ENCODE measurements at regions not wholly inside any gene's neighbourhood (a gene's known extent, or its start where the extent isn't known, plus 50 kb on each side); places are given as distances from the start of the nearest gene placed in this dataset.

- H3K4me3 ChIP-seq (ENCODE audit: insufficient read depth, low read length, poor library complexity, severe bottlenecking) = no peak overlapping the region
- no peaks in the 10 kb centered on the region for H3K9me2 ChIP-seq (replicated peaks; ENCODE audit: insufficient read depth, low read length)
- no peak overlapping the region for H2AFZ ChIP-seq (ENCODE audit: low read depth, low read length, severe bottlenecking)
- no peaks in the 10 kb centered on the region for H3K36me3 ChIP-seq (ENCODE audit: low read length)
- no peaks in the 10 kb centered on the region for H3K27me3 ChIP-seq (ENCODE audit: low read length)
- no peak for TF ChIP-seq EZH2phosphoT487 (conservative IDR thresholded peaks at IDR 0.05; ENCODE audit: low read length)
- no peak for TF ChIP-seq CTCF (IDR thresholded peaks at IDR 0.05; ENCODE audit: insufficient read depth, low read length, poor library complexity, severe bottlenecking)
- no peaks in the 10 kb centered on the region for H3F3A ChIP-seq (ENCODE audit: insufficient read depth)
- H3K9me3 ChIP-seq (ENCODE audit: insufficient read depth, low read length) = no peaks in the 10 kb centered on the region
- no peaks in the 10 kb centered on the region for H4K20me1 ChIP-seq (ENCODE audit: low read depth, low read length)
- no peaks in the 10 kb centered on the region for H3K79me2 ChIP-seq (ENCODE audit: insufficient read depth, low read length)
- H3K27ac ChIP-seq (ENCODE audit: low read depth, low read length) = no peak overlapping the region
- H3K4me2 ChIP-seq (ENCODE audit: low read depth, low read length, poor library complexity, severe bottlenecking) = no peak overlapping the region
- no peak overlapping the region for H3K9ac ChIP-seq (ENCODE audit: low read length)
These were observed 290.0 kb upstream of the PLSCR5 start for GRCh38 chr3:146895026-146895749.

- H3K36me3 ChIP-seq (ENCODE audit: low read length) = no peaks in the 10 kb centered on the region
- no peaks in the 10 kb centered on the region for H3K79me2 ChIP-seq (ENCODE audit: insufficient read depth, low read length)
- H3K27ac ChIP-seq (ENCODE audit: low read depth, low read length) = no peak overlapping the region
- no peaks in the 10 kb centered on the region for H3F3A ChIP-seq (ENCODE audit: insufficient read depth)
- no peak for TF ChIP-seq CTCF (IDR thresholded peaks at IDR 0.05; ENCODE audit: insufficient read depth, low read length, poor library complexity, severe bottlenecking)
- no peaks in the 10 kb centered on the region for H3K9me3 ChIP-seq (ENCODE audit: insufficient read depth, low read length)
- H3K9me2 ChIP-seq (replicated peaks; ENCODE audit: insufficient read depth, low read length) = no peaks in the 10 kb centered on the region
- no peak overlapping the region for H3K4me2 ChIP-seq (ENCODE audit: low read depth, low read length, poor library complexity, severe bottlenecking)
- H2AFZ ChIP-seq (ENCODE audit: low read depth, low read length, severe bottlenecking) = no peak overlapping the region
- H3K27me3 ChIP-seq (ENCODE audit: low read length) = no peaks in the 10 kb centered on the region
- H3K4me3 ChIP-seq (ENCODE audit: insufficient read depth, low read length, poor library complexity, severe bottlenecking) = no peak overlapping the region
- no peak overlapping the region for H3K9ac ChIP-seq (ENCODE audit: low read length)
- H4K20me1 ChIP-seq (ENCODE audit: low read depth, low read length) = no peaks in the 10 kb centered on the region
These were observed 289.3 kb upstream of the PLSCR5 start for GRCh38 chr3:146894406-146894805.

DNA sequence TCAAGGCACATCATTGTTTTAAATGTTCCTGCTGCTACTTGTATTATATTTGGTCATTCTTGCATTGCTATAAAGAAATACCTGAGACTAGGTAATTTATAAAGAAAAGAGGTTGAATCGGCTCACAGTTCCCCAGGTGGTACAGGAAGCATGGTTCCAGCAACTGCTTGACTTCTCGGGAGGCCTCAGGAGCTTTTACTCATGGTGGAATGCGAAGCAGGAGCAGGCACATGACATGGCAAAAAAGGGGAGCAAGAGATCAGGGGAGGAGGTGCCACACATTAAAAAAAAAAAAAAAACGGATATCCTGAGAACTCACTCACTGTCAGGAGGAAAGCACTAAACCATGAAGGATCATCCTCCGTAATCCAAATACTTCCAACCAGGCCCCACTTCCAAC lies 286.9 kb upstream of the PLSCR5 start:
- no peaks in the 10 kb centered on the region for H3K9me2 ChIP-seq (replicated peaks; ENCODE audit: insufficient read depth, low read length)
- H3K27me3 ChIP-seq (ENCODE audit: low read length) = no peaks in the 10 kb centered on the region
- H3F3A ChIP-seq (ENCODE audit: insufficient read depth) = no peaks in the 10 kb centered on the region
- TF ChIP-seq EZH2phosphoT487 (conservative IDR thresholded peaks at IDR 0.05; ENCODE audit: low read length) = no peak
- TF ChIP-seq CTCF (IDR thresholded peaks at IDR 0.05; ENCODE audit: insufficient read depth, low read length, poor library complexity, severe bottlenecking) = no peak
- H3K9me3 ChIP-seq (ENCODE audit: insufficient read depth, low read length) = no peaks in the 10 kb centered on the region
- H4K20me1 ChIP-seq (ENCODE audit: low read depth, low read length) = no peaks in the 10 kb centered on the region
- H3K36me3 ChIP-seq (ENCODE audit: low read length) = no peaks in the 10 kb centered on the region
- H3K27ac ChIP-seq (ENCODE audit: low read depth, low read length) = no peak overlapping the region
- H3K4me2 ChIP-seq (ENCODE audit: low read depth, low read length, poor library complexity, severe bottlenecking) = no peak overlapping the region
- H3K79me2 ChIP-seq (ENCODE audit: insufficient read depth, low read length) = no peaks in the 10 kb centered on the region
- no peak overlapping the region for H3K4me3 ChIP-seq (ENCODE audit: insufficient read depth, low read length, poor library complexity, severe bottlenecking)
- no peak overlapping the region for H3K9ac ChIP-seq (ENCODE audit: low read length)
- H2AFZ ChIP-seq (ENCODE audit: low read depth, low read length, severe bottlenecking) = no peak overlapping the region
